ENCODE measurements at regions not wholly inside any gene's neighbourhood (a gene's known extent, or its start where the extent isn't known, plus 50 kb on each side); places are given as distances from the start of the nearest gene placed in this dataset.

DNA sequence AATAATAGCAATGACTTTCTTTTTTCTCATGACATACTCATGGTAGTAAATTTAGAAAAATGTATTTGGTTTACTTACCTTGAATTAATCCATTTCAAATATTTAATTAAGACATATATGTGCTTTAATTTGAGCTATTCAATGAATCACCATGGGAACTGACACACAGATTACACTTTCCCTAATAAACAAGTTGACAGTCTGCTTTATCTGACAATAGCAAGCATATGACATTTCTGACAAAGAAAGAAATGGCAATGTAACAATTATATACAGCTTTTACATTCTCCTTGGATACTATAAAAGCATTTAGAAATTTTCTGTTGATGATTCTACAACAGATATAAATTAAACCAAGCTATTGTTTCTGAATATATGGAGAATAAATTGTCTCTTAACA lies 382.5 kb downstream of the CYLC2 start:
- Histone ChIP-seq H3K36me3 (ENCODE audit: low read depth) (no peaks in the 10 kb centered on the region), H3K4me3 (ENCODE audit: severe bottlenecking) (no peak overlapping the region), H3K27ac (ENCODE audit: poor library complexity, severe bottlenecking) (no peak overlapping the region), H3K4me1 (ENCODE audit: insufficient read depth, poor library complexity, severe bottlenecking) (no peaks in the 10 kb centered on the region), H3K27me3 (ENCODE audit: insufficient read depth, poor library complexity, severe bottlenecking) (no peaks in the 10 kb centered on the region), H3K9me3 (ENCODE audit: severe bottlenecking) (no peaks in the 10 kb centered on the region)
- DNase-seq (ENCODE audit: low spot score): no peak
- TF ChIP-seq, protein P1, sequence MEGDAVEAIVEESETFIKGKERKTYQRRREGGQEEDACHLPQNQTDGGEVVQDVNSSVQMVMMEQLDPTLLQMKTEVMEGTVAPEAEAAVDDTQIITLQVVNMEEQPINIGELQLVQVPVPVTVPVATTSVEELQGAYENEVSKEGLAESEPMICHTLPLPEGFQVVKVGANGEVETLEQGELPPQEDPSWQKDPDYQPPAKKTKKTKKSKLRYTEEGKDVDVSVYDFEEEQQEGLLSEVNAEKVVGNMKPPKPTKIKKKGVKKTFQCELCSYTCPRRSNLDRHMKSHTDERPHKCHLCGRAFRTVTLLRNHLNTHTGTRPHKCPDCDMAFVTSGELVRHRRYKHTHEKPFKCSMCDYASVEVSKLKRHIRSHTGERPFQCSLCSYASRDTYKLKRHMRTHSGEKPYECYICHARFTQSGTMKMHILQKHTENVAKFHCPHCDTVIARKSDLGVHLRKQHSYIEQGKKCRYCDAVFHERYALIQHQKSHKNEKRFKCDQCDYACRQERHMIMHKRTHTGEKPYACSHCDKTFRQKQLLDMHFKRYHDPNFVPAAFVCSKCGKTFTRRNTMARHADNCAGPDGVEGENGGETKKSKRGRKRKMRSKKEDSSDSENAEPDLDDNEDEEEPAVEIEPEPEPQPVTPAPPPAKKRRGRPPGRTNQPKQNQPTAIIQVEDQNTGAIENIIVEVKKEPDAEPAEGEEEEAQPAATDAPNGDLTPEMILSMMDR (IDR thresholded peaks at IDR 0.05; ENCODE audit: poor library complexity, severe bottlenecking): no peak
- no peak for ATAC-seq (ENCODE audit: low read depth)

DNA sequence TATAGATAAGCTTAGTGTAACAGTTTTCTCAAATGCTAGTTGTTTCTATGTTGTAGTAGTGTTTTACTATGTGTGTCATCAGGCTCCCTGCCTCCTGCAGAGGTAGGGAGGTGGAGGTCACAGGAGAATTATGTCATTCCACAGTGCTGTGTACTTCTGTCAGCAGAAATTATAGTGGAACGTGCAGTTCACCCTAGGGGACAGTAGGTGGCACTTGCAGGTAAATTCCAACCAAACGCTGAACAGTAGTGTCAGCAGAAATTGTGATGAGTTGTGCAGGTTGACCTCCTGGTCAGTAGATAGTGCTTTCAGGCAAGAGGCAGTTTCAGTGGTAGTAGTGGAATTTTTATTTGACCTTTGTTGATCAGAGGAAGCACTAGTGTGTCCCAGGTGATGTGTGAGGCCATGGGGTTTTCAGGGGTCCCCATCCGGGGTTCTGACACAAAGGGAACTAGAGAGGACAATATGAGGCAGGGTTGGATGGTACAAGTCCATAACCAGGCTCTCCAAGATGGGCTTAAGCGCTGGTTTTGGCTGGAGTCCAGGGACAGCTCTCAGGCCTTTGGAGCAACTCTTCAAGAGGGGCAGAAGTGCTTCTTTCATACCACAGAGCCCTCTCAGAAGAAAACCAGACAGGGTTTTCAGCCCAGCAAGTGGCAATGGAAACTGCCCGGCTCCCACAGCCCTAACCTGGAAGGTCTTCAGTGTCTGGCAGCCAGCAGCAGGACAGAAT lies 402.9 kb downstream of the CYLC2 start:
- no peak overlapping the region for H3K27ac ChIP-seq (ENCODE audit: poor library complexity, severe bottlenecking)
- TF ChIP-seq, protein P1 (IDR thresholded peaks at IDR 0.05; ENCODE audit: poor library complexity, severe bottlenecking): peak; percentile 73
- no peaks in the 10 kb centered on the region for H3K4me1 ChIP-seq (ENCODE audit: insufficient read depth, poor library complexity, severe bottlenecking)
- ATAC-seq (ENCODE audit: low read depth) (peak; percentile 81), DNase-seq (ENCODE audit: low spot score) (no peak)
- H3K9me3 ChIP-seq (ENCODE audit: severe bottlenecking): no peaks in the 10 kb centered on the region
- no peaks in the 10 kb centered on the region for H3K36me3 ChIP-seq (ENCODE audit: low read depth)
- no peak overlapping the region for H3K4me3 ChIP-seq (ENCODE audit: severe bottlenecking)
- no peaks in the 10 kb centered on the region for H3K27me3 ChIP-seq (ENCODE audit: insufficient read depth, poor library complexity, severe bottlenecking)

DNA sequence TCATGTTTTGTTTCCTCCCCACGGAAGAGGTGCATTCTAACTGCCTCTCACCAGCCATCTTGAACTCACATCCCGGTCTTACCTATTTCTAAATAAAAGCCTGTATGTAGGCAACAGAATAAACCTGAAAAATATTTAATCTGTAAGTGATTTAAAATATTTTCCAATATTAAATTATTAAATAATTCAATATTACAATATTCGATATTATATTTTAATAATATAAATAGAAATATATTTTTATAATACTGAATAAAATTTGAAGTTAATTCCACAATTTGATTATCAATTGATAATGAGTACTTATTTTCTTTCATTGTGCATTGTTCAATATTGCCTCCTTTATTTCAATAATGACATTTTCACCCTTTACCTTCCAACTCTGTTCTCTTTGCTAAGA lies 404.4 kb downstream of the CYLC2 start:
- TF ChIP-seq, protein P1 (IDR thresholded peaks at IDR 0.05; ENCODE audit: poor library complexity, severe bottlenecking): no peak
- no peak overlapping the region for H3K4me3 ChIP-seq (ENCODE audit: severe bottlenecking)
- ATAC-seq (ENCODE audit: low read depth) (no peak), DNase-seq (ENCODE audit: low spot score) (no peak)
- H3K27ac ChIP-seq (ENCODE audit: poor library complexity, severe bottlenecking): no peak overlapping the region
- no peaks in the 10 kb centered on the region for H3K27me3 ChIP-seq (ENCODE audit: insufficient read depth, poor library complexity, severe bottlenecking)
- H3K4me1 ChIP-seq (ENCODE audit: insufficient read depth, poor library complexity, severe bottlenecking): no peaks in the 10 kb centered on the region
- H3K9me3 ChIP-seq (ENCODE audit: severe bottlenecking): no peaks in the 10 kb centered on the region
- H3K36me3 ChIP-seq (ENCODE audit: low read depth): no peaks in the 10 kb centered on the region

DNA sequence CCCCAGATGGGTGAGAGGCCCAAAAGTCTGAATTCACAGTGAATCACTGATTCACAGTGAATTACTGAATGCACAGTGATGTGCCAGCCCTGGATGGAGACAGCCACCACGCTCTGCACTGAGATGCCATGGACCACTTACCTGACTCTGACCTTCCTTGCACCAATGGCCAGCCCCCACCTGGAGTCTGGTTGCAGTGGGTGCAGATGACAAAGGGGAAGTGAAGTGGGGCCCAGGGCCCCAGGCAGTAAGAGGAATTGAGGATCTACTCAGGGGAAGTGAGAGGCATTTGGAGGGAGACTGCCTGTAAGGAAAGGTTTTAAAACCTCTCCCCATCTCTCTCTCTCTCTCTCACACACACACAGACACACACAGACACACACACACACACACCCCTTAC lies 412.1 kb downstream of the CYLC2 start:
- Histone ChIP-seq H3K4me3 (ENCODE audit: severe bottlenecking) (no peak overlapping the region), H3K27ac (ENCODE audit: poor library complexity, severe bottlenecking) (no peak overlapping the region), H3K27me3 (ENCODE audit: insufficient read depth, poor library complexity, severe bottlenecking) (no peaks in the 10 kb centered on the region), H3K9me3 (ENCODE audit: severe bottlenecking) (no peaks in the 10 kb centered on the region), H3K4me1 (ENCODE audit: insufficient read depth, poor library complexity, severe bottlenecking) (no peaks in the 10 kb centered on the region), H3K36me3 (ENCODE audit: low read depth) (no peaks in the 10 kb centered on the region)
- no peak for DNase-seq (ENCODE audit: low spot score)
- TF ChIP-seq, protein P1 (IDR thresholded peaks at IDR 0.05; ENCODE audit: poor library complexity, severe bottlenecking): no peak
- no peak for ATAC-seq (ENCODE audit: low read depth)

DNA sequence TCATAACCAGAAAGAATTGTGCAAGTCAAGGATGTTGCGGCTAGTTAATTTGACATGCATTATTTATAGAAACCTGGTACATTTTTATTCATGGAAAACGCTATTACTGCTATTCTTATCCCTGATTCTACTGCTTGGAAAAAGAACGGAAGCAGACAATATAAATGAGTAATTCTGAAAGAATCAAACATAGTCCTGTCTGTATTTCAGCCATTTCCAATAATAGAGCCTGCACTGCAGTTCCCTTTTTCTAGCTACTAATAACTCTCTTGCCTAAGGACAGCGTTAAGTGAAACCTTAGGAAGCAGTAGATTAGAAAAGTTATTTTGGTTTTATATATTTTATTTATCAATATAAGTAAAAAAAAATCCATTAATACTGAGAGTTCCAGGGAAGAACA lies 414.9 kb downstream of the CYLC2 start:
- Histone ChIP-seq H3K27me3 (ENCODE audit: insufficient read depth, poor library complexity, severe bottlenecking) (no peaks in the 10 kb centered on the region), H3K4me3 (ENCODE audit: severe bottlenecking) (no peak overlapping the region), H3K27ac (ENCODE audit: poor library complexity, severe bottlenecking) (no peak overlapping the region), H3K9me3 (ENCODE audit: severe bottlenecking) (no peaks in the 10 kb centered on the region), H3K4me1 (ENCODE audit: insufficient read depth, poor library complexity, severe bottlenecking) (no peaks in the 10 kb centered on the region), H3K36me3 (ENCODE audit: low read depth) (no peaks in the 10 kb centered on the region)
- DNase-seq (ENCODE audit: low spot score) (no peak), ATAC-seq (ENCODE audit: low read depth) (no peak)
- TF ChIP-seq, protein P1 (IDR thresholded peaks at IDR 0.05; ENCODE audit: poor library complexity, severe bottlenecking): no peak

All from RWPE2 (cell line).